PC-9 (cell line): ENCODE measurements at regions not wholly inside any gene's neighbourhood (a gene's known extent, or its start where the extent isn't known, plus 50 kb on each side); places are given as distances from the start of the nearest gene placed in this dataset.

Experiments
- EZH2 ChIP-seq: fragments of 200-600 bp; sonication (generic); IDR thresholded peaks from 2 replicates; pipeline ENCODE4 v1.8.0; 2017; ENCODE audit warnings: antibody characterized with exemption, low read depth
- TF ChIP-seq, protein P1 (sequence below): fragments of 200-600 bp; sonication (generic); conservative IDR thresholded peaks from 2 replicates; pipeline ENCODE4 v1.6.1; 2017; ENCODE audit warnings: mixed run types, antibody characterized with exemption, mild to moderate bottlenecking, moderate library complexity

DNA sequence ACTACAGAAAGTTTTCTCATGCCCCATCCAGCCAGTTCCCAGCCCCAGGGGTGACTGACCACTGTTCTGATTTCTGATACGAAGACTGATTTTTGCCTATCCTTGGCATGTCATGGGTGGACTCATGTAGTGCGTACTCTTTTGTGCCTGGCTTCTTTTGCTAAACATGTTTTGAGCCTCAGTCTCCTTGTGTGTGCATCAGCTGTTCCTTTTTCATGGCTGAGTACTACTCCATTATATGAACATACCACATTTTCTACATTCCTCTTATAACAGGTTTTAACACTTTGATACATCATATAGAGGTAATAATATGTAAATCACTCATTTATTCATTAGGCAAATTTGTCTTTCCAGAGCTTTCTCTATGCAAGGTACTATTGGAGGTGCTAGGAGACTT, 126.7 kb downstream of the ANAPC4 start:
- TF ChIP-seq, protein P1, sequence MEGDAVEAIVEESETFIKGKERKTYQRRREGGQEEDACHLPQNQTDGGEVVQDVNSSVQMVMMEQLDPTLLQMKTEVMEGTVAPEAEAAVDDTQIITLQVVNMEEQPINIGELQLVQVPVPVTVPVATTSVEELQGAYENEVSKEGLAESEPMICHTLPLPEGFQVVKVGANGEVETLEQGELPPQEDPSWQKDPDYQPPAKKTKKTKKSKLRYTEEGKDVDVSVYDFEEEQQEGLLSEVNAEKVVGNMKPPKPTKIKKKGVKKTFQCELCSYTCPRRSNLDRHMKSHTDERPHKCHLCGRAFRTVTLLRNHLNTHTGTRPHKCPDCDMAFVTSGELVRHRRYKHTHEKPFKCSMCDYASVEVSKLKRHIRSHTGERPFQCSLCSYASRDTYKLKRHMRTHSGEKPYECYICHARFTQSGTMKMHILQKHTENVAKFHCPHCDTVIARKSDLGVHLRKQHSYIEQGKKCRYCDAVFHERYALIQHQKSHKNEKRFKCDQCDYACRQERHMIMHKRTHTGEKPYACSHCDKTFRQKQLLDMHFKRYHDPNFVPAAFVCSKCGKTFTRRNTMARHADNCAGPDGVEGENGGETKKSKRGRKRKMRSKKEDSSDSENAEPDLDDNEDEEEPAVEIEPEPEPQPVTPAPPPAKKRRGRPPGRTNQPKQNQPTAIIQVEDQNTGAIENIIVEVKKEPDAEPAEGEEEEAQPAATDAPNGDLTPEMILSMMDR, result no peak
- no peak for TF ChIP-seq EZH2
